GM12878 (cell line): ENCODE measurements at regions not wholly inside any gene's neighbourhood (a gene's known extent, or its start where the extent isn't known, plus 50 kb on each side); places are given as distances from the start of the nearest gene placed in this dataset.
"Not testable (repeated sequence)": the region's sequence is repeated elsewhere in the genome, so short reads cannot be mapped to it uniquely, and the experiment has no call there.

ENCODE experiments used
- ATAC-seq: fragments of 200-7000 bp; cut with Tn5 transposase; 3 replicates; pipeline ENCODE4 v1.9.1; 2020; ENCODE audit warnings: mild to moderate bottlenecking, moderate library complexity
- BruUV-seq: library from RNA; stranded (reverse); fragments of 400-500 nt; replicated peaks from 2 replicates; lab custom pipeline; 2021; lab: Mats Ljungman, UMichigan
- CTCF ChIA-PET: fragments of 300-600 bp; sonication (Branson Sonifier 250); formaldehyde crosslinking; extraction: SDS; loops from one replicate; lab custom pipeline; 2021; ENCODE audit warnings: inconsistent platforms; lab: Yijun Ruan, JAX
- POLR2A ChIA-PET: fragments of 350-600 bp; formaldehyde crosslinking; extraction: SDS; loops from one replicate; lab custom pipeline; 2021; ENCODE audit warnings: inconsistent platforms; lab: Charles Lee
- RAD21 ChIA-PET: fragments of 300-600 bp; sonication (Branson Sonifier 250); formaldehyde crosslinking; loops from one replicate; lab custom pipeline; 2023; ENCODE audit warnings: antibody characterized with exemption; ENCODE audit not compliant: unreplicated experiment; lab: Charles Lee
- SMC1A ChIA-PET: fragments of 300-600 bp; sonication (Branson Sonifier 250); formaldehyde crosslinking; loops from one replicate; lab custom pipeline; 2023; ENCODE audit not compliant: unreplicated experiment, uncharacterized antibody; lab: Charles Lee
- DNase-seq: peaks from one replicate; pipeline ENCODE4 v3.0.0-alpha.2; 2011; ENCODE audit warnings: low read depth, low spot score
- FAIRE-seq: peaks from 3 replicates; lab custom pipeline; 2011; peaks lifted over from hg19 to GRCh38; lab: Jason Lieb, UNC
- H2AFZ ChIP-seq: 2 replicates; pipeline ENCODE4 v1.6.0; 2011; ENCODE audit warnings: low read depth, low read length, control low read depth; ENCODE audit not compliant: control insufficient read depth
- H3K27ac ChIP-seq: 2 replicates; pipeline ENCODE4 v1.5.1; 2011; ENCODE audit warnings: control low read depth; ENCODE audit not compliant: control insufficient read depth, insufficient read depth
- H3K27me3 ChIP-seq, 2 experiments: replicated peaks in 1 of 2; 2 replicates each; pipeline versions ENCODE4 v1.6.0 to v1.6.1; 2011; ENCODE audit warnings: low read length in 1 of 2; ENCODE audit not compliant: control insufficient read depth in 2 of 2, insufficient read depth in 2 of 2
- H3K36me3 ChIP-seq, 2 experiments: 2 replicates each; pipeline ENCODE4 v1.5.1; 2011; ENCODE audit warnings: low read length in 1 of 2; ENCODE audit not compliant: control insufficient read depth in 2 of 2, insufficient read depth in 2 of 2
- H3K4me1 ChIP-seq: 2 replicates; pipeline ENCODE4 v1.6.1; 2011; ENCODE audit warnings: mild to moderate bottlenecking, low read length, moderate library complexity, mixed read lengths; ENCODE audit not compliant: control insufficient read depth, insufficient read depth
- H3K4me2 ChIP-seq: 2 replicates; pipeline ENCODE4 v1.6.0; 2011; ENCODE audit warnings: control low read depth; ENCODE audit not compliant: control insufficient read depth, insufficient read depth
- H3K4me3 ChIP-seq: fragments of 200-600 bp; sonication (generic); 2 replicates; pipeline ENCODE4 v1.5.1; 2016
- H3K79me2 ChIP-seq: 2 replicates; pipeline ENCODE4 v1.6.0; 2011; ENCODE audit warnings: low read length; ENCODE audit not compliant: control insufficient read depth, insufficient read depth
- H3K9ac ChIP-seq: 2 replicates; pipeline ENCODE4 v1.8.0; 2011; ENCODE audit warnings: low read length, control low read depth, mixed read lengths; ENCODE audit not compliant: control insufficient read depth, insufficient read depth
- H3K9me3 ChIP-seq: replicated peaks from 3 replicates; pipeline ENCODE4 v1.5.1; 2011; ENCODE audit warnings: mild to moderate bottlenecking, low read length; ENCODE audit not compliant: control insufficient read depth, insufficient read depth
- H4K20me1 ChIP-seq: 2 replicates; pipeline ENCODE4 v1.6.0; 2011; ENCODE audit not compliant: control insufficient read depth, insufficient read depth
- IRF4 ChIP-seq: IDR thresholded peaks from 2 replicates; pipeline ENCODE4 v1.6.1; 2011; ENCODE audit warnings: low read depth, low read length
- MEF2B ChIP-seq: fragments of 450-650 bp; IDR thresholded peaks from 2 replicates; pipeline ENCODE4 v1.6.1; 2018; ENCODE audit warnings: mild to moderate bottlenecking, moderate library complexity; ENCODE audit not compliant: partially characterized antibody, poor library complexity, severe bottlenecking
- MXI1 ChIP-seq: fragments of 150-350 bp; IDR thresholded peaks from 2 replicates; pipeline ENCODE4 v1.6.1; 2011; ENCODE audit warnings: low read depth, mild to moderate bottlenecking, inconsistent platforms, low read length, improper control_type of control experiment
- NFXL1 ChIP-seq: fragments of 450-650 bp; IDR thresholded peaks from 2 replicates; pipeline ENCODE4 v1.6.1; 2017; ENCODE audit warnings: antibody characterized with exemption, mild to moderate bottlenecking, borderline replicate concordance
- POU2F2 ChIP-seq: IDR thresholded peaks from 3 replicates; pipeline ENCODE4 v1.6.1; 2011; ENCODE audit warnings: low read depth, mild to moderate bottlenecking, low read length, borderline replicate concordance
- RB1 ChIP-seq: fragments of 450-650 bp; formaldehyde crosslinking; IDR thresholded peaks from 2 replicates; pipeline ENCODE4 v1.6.1; 2017; ENCODE audit warnings: mild to moderate bottlenecking, borderline replicate concordance
- SMAD1 ChIP-seq: fragments of 450-650 bp; IDR thresholded peaks from 2 replicates; pipeline ENCODE4 v1.6.1; 2018; ENCODE audit warnings: mild to moderate bottlenecking, low read depth; ENCODE audit not compliant: partially characterized antibody
- SMARCA5 ChIP-seq: fragments of 450-650 bp; IDR thresholded peaks from 2 replicates; pipeline ENCODE4 v1.6.1; 2017; ENCODE audit warnings: mild to moderate bottlenecking
- SRF ChIP-seq, 2 experiments: IDR thresholded peaks; 2 replicates each; pipeline ENCODE4 v1.6.1; 2011; ENCODE audit warnings: low read depth in 2 of 2, low read length in 2 of 2, mild to moderate bottlenecking in 1 of 2, moderate library complexity in 1 of 2
- STAT3 ChIP-seq: IDR thresholded peaks from 2 replicates; pipeline ENCODE4 v1.6.1; 2011; ENCODE audit warnings: low read depth, low read length, improper control_type of control experiment
- TAF1 ChIP-seq: IDR thresholded peaks from 2 replicates; pipeline ENCODE4 v1.6.1; 2011; ENCODE audit warnings: mild to moderate bottlenecking, low read depth, low read length, borderline replicate concordance
- YY1 ChIP-seq: IDR thresholded peaks from 2 replicates; pipeline ENCODE4 v1.6.1; 2011; ENCODE audit warnings: low read depth, mild to moderate bottlenecking, low read length
- ZNF207 ChIP-seq: fragments of 450-650 bp; IDR thresholded peaks from 2 replicates; pipeline ENCODE4 v1.6.1; 2014; ENCODE audit warnings: antibody characterized with exemption, mild to moderate bottlenecking, borderline replicate concordance
- ZNF217 ChIP-seq: fragments of 450-650 bp; IDR thresholded peaks from 2 replicates; pipeline ENCODE4 v1.6.1; 2017; ENCODE audit warnings: antibody characterized with exemption, mild to moderate bottlenecking
- ZNF384 ChIP-seq: IDR thresholded peaks from 2 replicates; pipeline ENCODE4 v1.6.1; 2012; ENCODE audit warnings: low read depth, mild to moderate bottlenecking, low read length, improper control_type of control experiment, borderline replicate concordance
- WGBS: methylation state at CpG from one replicate; pipeline ENCODE4 v1.1.6; 2016; ENCODE audit warnings: low lambda C conversion rate; ENCODE audit not compliant: insufficient replicate concordance, insufficient coverage; ENCODE audit errors: missing lambda C conversion rate; 5-methylcytosine and 5-hydroxymethylcytosine counted together
- in situ Hi-C: fragments of 300-500 bp; cut with MboI; formaldehyde crosslinking; loops from 9 replicates; pipeline ENCODE4 v1.14.3; 2018; ENCODE audit warnings: mixed read lengths
- intact Hi-C: fragments of 100-400 bp; cut with micrococcal nuclease; formaldehyde crosslinking; loops from one replicate; pipeline ENCODE4 v1.14.2; 2022; ENCODE audit not compliant: unreplicated experiment

DNA sequence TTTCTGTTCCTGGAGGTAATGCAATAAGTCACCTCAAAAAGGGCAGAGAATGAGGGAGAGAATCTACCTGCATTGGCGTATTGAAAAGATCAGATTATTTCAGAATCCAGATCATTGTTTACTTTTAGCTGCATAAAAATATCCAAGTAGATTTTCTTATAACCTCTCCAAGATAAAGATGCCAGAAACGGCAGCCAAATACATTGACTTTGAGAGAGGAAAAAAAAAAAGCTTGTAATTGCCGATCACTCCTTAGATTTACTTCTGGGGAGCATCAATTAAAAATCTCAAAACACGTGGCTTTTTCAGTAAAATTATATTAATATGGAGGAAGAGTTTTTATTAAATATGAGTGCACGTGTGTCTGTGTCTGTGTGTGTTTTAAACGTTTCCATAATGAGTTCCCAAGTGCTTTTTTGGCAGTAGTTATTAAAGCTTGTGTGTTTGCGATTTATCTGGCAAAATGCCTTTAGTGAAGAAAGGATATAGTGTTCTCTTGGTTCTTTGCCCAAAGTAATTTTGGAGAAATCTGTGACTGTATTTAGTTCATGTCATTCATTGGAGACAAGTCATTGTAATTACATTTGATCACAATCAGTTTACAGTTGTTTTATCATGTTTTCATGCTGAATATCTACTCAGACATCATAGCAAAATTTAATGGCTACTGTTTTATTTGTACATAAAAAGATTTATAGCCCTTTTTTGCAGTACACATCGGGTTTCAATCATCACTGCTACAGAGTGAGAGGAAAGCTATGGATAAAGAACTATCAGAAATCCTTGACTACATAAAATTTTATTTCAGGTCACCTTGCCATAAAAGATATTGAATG lies 176.1 kb downstream of the TM9SF2 start (continued):
- TF ChIP-seq RB1: no peak
- TF ChIP-seq POU2F2: no peak
- TF ChIP-seq ZNF217: no peak

DNA sequence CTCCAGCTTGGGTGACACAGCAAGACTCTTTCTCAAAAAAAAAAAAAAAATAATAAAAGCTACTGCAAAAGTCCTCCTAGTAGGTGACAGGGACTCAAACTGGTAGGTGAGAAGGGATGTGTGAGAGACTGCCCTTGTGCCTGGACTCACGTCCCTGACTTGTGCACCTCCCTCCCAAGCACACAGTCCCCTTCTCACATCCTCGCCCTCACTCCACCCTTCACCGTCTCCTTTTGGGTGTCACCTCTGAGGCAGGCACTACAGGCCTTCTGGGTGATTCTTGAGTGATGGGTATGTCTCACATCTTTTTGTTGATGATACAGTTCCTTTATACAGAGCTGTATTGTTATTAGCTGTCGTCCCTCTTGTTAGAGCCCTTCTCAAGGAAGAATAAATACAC lies 170.5 kb downstream of the TM9SF2 start:
- POLR2A ChIA-PET: no interaction called here

DNA sequence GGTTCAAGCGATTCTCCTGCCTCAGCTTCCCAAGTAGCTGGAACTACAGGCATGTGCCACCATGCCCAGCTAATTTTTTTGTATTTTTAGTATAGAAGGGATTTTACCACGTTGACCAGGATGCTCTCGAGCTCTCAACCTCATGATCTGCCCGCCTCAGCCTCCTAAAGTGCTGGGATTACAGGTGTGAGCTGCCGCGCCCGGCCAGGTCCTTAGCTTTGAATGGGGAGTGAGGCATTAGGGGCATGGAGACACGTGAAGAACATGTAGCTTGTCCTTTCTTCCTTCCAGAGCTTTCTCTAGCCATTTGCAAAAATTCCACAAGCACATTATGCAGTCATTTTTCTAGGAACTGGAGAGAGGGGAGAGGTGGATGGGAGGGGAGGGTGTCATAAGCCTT lies 167.8 kb downstream of the TM9SF2 start:
- FAIRE-seq, H3K27me3 ChIP-seq, H3K4me3 ChIP-seq, H3K79me2 ChIP-seq, H3K4me1 ChIP-seq, H3K9me3 ChIP-seq, SMC1A ChIA-PET, DNase-seq, RAD21 ChIA-PET, H3K36me3 ChIP-seq, BruUV-seq, H3K4me2 ChIP-seq, H3K27ac ChIP-seq, in situ Hi-C loops, H4K20me1 ChIP-seq, H2AFZ ChIP-seq, intact Hi-C loops, H3K9ac ChIP-seq, ATAC-seq: not testable (repeated sequence)
- ChIA-PET CTCF (interaction anchor here (1.0 to 1.6 kb wide), 3 partner anchors 12 to 846 kb away, joined by 3 to 5 read pairs (median 4); no protein-coding TSS in a partner anchor), POLR2A (interaction anchor here (0.5 to 0.6 kb wide), 2 partner anchors 46 to 565 kb away, joined by 3 read pairs; no protein-coding TSS in a partner anchor)
- WGBS: 81% methylated on average over 8 of the region's 8 CpGs

More for the DNA sequence above, 170.5 kb downstream of the TM9SF2 start:
- no peak overlapping the region for H3K27ac ChIP-seq
- no peaks in the 10 kb centered on the region for H3K4me1 ChIP-seq
- no peaks in the 10 kb centered on the region for H4K20me1 ChIP-seq
- no peaks in the 10 kb centered on the region for H3K27me3 ChIP-seq
- no peak overlapping the region for H2AFZ ChIP-seq
- no peak overlapping the region for H3K9ac ChIP-seq
- BruUV-seq: no TSS peak
- intact Hi-C loops: no loop called here
- RAD21 ChIA-PET: no interaction called here
- H3K4me2 ChIP-seq: no peak overlapping the region
- SMC1A ChIA-PET: no interaction called here
- CTCF ChIA-PET: no interaction called here
- WGBS: 58% methylated on average over 4 of the region's 4 CpGs
- ATAC-seq (no peak), DNase-seq (no peak), FAIRE-seq (no peak)
- no peaks in the 10 kb centered on the region for H3K36me3 ChIP-seq
- no peaks in the 10 kb centered on the region for H3K9me3 ChIP-seq
- TF ChIP-seq TAF1: no peak
- no peak for TF ChIP-seq STAT3
- no peak for TF ChIP-seq YY1
- no peak for TF ChIP-seq IRF4
- no peak for TF ChIP-seq SMARCA5
- no peak for TF ChIP-seq ZNF384
- no peak for TF ChIP-seq NFXL1
- no peak for TF ChIP-seq MEF2B
- no peak for TF ChIP-seq SRF (IDR thresholded peaks at IDR 0.05; ENCODE audit: low read depth in 2 of 2, low read length in 2 of 2)
- no peak for TF ChIP-seq SMAD1
- TF ChIP-seq ZNF207: no peak
- no peak for TF ChIP-seq MXI1
- TF ChIP-seq ZNF217: no peak
- no peak overlapping the region for H3K4me3 ChIP-seq
- H3K79me2 ChIP-seq: no peaks in the 10 kb centered on the region
- in situ Hi-C loops: no loop called here
